ENCODE measurements at regions not wholly inside any gene's neighbourhood (a gene's known extent, or its start where the extent isn't known, plus 50 kb on each side); places are given as distances from the start of the nearest gene placed in this dataset.

DNA sequence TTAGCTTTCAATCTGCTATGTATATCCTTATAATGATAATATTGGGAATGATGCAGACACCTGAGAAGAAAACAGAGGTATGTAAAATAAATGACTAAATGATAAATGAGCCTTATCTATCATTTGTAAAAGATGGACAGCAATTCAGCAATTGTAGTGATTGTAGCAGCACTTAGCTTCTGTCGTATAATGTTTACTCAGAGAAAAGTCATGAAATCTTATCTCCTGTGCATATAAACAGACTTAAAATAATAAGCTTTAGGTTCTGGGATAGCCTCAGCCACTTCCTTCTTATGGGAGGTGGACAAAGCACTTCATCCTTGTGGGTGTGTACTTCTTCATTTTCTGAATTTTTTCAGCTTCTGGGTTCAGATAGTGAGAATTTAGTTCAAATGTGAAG, 324.8 kb upstream of the MAP3K7 start:
- Histone ChIP-seq H3K4me3 (no peak overlapping the region), H3K4me2 (no peak overlapping the region), H3K4me1 (no peaks in the 10 kb centered on the region), H4K20me1 (no peaks in the 10 kb centered on the region), H3K36me3 (no peaks in the 10 kb centered on the region), H3K9ac (no peak overlapping the region), H3K9me3 (replicated peaks in 1 of 11) (peaks cover 9 to 17% (median 12%) of the 10 kb centered on the region in 11 experiments; a peak in 20 of 22 replicates), H3K27ac (no peak overlapping the region), H3K27me3 (no peaks in the 10 kb centered on the region)
- no peak for TF ChIP-seq Cebpa-rat (IDR thresholded peaks at IDR 0.05)

GRCh38 chr6:90910893-90911292, 324.0 kb upstream of the MAP3K7 start:
- Histone ChIP-seq H3K27me3 (no peaks in the 10 kb centered on the region), H3K4me2 (no peak overlapping the region), H3K27ac (no peak overlapping the region), H3K36me3 (no peaks in the 10 kb centered on the region), H3K9me3 (replicated peaks in 1 of 11) (peaks cover 8 to 11% (median 10%) of the 10 kb centered on the region in 11 experiments; a peak in 20 of 22 replicates), H3K4me3 (no peak overlapping the region), H3K4me1 (no peaks in the 10 kb centered on the region), H4K20me1 (no peaks in the 10 kb centered on the region), H3K9ac (no peak overlapping the region)
- TF ChIP-seq Cebpa-rat (IDR thresholded peaks at IDR 0.05) = no peak

DNA sequence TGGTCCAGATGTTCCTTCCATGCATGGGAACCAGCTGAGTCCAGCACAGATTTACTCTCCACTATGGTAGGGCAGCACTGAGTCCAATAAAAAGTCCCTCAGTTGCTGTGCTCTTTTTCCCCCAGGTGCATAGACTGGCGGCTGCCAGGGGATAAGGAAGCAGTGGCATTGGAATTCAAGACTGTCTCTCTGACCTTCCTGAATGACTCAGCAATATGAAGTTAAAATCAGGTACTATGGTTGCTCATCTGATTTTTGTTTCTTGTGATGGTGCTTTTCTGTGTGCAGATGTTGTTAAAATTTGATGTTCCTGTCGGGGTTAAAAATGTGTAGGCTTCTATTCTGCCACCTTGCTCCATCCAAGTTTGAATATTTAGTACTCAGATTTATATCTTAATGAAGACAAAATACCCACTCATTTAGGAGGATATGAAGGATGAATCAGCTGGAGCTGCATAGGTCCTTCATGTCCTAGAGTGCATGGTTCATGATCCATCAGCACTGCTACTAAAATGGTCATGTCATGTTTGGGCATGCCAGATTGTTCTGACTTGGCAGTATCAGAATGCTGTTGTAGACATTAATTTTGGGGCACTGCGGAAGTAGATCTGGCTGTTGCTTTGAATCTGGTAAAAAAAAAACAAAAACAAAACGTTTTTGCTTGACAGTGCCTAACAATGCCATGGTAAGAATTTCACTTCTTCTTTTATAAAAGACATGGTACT, 321.2 kb upstream of the MAP3K7 start:
- no peaks in the 10 kb centered on the region for H3K9me3 ChIP-seq (replicated peaks in 1 of 11)
- H4K20me1 ChIP-seq = no peaks in the 10 kb centered on the region
- no peak for TF ChIP-seq Cebpa-rat (IDR thresholded peaks at IDR 0.05)

DNA sequence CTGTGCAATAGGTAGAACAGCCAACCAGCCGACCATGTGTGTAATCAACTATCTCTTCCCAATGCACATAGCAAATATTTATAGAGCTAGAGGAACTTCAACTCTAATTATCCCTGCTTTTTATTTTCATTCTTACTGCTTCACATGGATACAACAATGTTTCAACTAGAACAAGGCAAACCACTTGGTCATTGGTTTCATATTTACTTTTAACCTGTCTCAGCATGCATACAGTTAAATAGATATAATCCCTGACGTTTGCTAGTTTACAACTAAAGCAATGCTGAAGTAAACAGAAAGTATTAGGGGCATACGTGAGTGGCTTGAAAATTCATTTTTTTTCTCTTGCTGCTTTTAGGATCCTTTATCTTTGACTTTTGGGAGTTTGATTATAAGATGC, 318.5 kb upstream of the MAP3K7 start:
- Histone ChIP-seq H3K36me3 (no peaks in the 10 kb centered on the region), H3K4me1 (no peaks in the 10 kb centered on the region), H3K27me3 (no peaks in the 10 kb centered on the region), H4K20me1 (no peaks in the 10 kb centered on the region), H3K9ac (no peak overlapping the region), H3K4me2 (no peak overlapping the region), H3K4me3 (no peak overlapping the region), H3K27ac (no peak overlapping the region), H3K9me3 (replicated peaks in 1 of 11) (no peaks in the 10 kb centered on the region)
- TF ChIP-seq Cebpa-rat (IDR thresholded peaks at IDR 0.05) = no peak

More for the DNA sequence above, 321.2 kb upstream of the MAP3K7 start:
- Histone ChIP-seq H3K27ac (no peak overlapping the region), H3K36me3 (no peaks in the 10 kb centered on the region), H3K4me3 (no peak overlapping the region), H3K4me2 (no peak overlapping the region), H3K9ac (no peak overlapping the region), H3K4me1 (no peaks in the 10 kb centered on the region), H3K27me3 (no peaks in the 10 kb centered on the region)

DNA sequence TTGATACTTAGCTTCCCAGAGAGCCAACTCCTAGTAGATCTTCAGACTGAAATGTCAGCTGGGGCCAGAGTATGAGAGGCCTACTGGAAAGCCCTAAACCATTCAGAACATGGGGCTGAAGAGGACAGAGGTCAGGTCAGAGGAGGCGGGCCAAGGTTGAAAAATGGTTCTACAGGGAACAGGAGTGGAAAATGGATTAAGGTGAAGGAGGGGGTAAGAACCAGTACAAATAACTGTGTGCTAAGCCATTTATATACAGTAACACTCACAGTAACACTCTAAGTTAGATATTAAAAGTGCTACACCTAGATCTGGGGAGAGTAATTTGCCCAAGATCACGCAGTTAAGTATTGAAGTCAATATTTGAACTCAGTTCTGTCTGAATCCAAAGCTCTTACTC, 313.2 kb upstream of the MAP3K7 start:
- Histone ChIP-seq H3K4me3 (no peak overlapping the region), H3K9me3 (replicated peaks in 1 of 11) (no peaks in the 10 kb centered on the region), H3K9ac (no peak overlapping the region), H3K27ac (no peak overlapping the region), H3K27me3 (no peaks in the 10 kb centered on the region), H3K36me3 (no peaks in the 10 kb centered on the region), H3K4me1 (no peaks in the 10 kb centered on the region), H3K4me2 (no peak overlapping the region), H4K20me1 (no peaks in the 10 kb centered on the region)
- no peak for TF ChIP-seq Cebpa-rat (IDR thresholded peaks at IDR 0.05)

DNA sequence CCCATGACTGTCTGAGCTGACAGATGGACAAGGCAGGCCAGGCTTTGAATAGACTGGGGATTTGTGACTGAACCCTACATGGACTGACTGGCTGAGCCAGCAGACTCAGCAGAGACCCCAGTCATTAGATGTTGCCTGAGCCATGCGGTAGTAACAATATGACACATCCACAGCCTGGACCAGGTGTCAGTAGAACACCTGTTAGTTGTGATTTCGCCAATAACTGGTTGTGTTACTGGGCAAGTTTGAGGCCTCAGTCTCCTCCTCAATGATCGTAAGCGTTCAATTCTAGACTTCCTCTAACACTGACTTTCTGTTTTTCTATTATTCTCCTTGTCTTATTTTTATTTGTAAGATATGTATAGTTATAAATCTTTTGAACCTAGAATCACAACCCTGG, 311.9 kb upstream of the MAP3K7 start:
- no peaks in the 10 kb centered on the region for H3K27me3 ChIP-seq
- H3K9me3 ChIP-seq (replicated peaks in 1 of 11) = no peaks in the 10 kb centered on the region
- H4K20me1 ChIP-seq = no peaks in the 10 kb centered on the region
- no peaks in the 10 kb centered on the region for H3K4me1 ChIP-seq
- H3K36me3 ChIP-seq = no peaks in the 10 kb centered on the region
- H3K4me3 ChIP-seq = no peak overlapping the region
- H3K9ac ChIP-seq = no peak overlapping the region
- TF ChIP-seq Cebpa-rat (IDR thresholded peaks at IDR 0.05) = no peak
- no peak overlapping the region for H3K4me2 ChIP-seq
- no peak overlapping the region for H3K27ac ChIP-seq

- Histone ChIP-seq H3K4me2 (no peak overlapping the region), H3K4me3 (no peak overlapping the region), H3K27ac (no peak overlapping the region), H3K36me3 (no peaks in the 10 kb centered on the region), H4K20me1 (no peaks in the 10 kb centered on the region), H3K9ac (no peak overlapping the region), H3K27me3 (no peaks in the 10 kb centered on the region), H3K4me1 (no peaks in the 10 kb centered on the region), H3K9me3 (replicated peaks in 1 of 11) (no peaks in the 10 kb centered on the region)
- no peak for TF ChIP-seq Cebpa-rat (IDR thresholded peaks at IDR 0.05)
Observed at GRCh38 chr6:90896075-90896547, 309.2 kb upstream of the MAP3K7 start.

GRCh38 chr6:90895299-90896074, 308.6 kb upstream of the MAP3K7 start:
- TF ChIP-seq Cebpa-rat (IDR thresholded peaks at IDR 0.05) = no peak
- Histone ChIP-seq H3K4me2 (no peak overlapping the region), H3K27ac (no peak overlapping the region)

DNA sequence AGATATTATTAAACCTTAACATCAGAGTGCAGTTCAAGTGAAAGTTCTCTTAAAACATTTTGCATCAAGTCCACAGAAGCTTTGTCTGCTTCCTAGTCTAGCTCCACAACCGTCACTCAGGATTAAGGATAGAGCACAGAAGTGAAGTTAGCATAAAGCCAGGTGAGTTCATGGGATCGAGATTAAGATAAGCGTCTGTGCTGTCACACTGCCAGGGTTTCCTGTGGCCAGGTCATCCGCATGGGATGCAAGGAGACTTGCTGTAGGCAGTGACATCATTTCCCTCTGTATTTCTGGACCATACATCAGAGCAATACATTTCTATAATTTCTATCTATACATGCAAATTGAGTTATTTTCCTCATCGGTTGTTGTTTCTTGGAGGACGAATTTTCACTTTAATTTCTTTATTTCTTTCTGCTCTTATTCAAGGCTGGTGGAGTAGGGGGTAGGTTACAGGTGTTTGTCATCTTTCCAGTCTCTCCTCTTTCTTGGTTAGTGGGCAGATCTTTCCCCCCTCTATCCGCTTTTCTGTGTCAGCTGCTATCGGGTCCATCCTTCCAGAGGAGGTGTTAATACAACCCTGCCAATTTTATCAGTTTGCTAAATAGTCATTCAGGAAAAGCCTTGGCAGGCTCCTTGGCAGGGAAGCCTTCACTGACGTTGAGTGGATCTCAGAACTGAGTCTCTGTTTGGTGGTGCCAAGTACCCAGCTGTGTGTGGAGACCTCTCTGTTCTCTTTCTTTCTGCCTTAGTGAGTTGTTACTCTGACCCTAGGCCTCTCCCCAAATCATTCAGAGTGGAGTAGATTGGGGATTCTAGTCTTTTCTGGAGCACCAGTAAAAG, 307.6 kb upstream of the MAP3K7 start:
- Histone ChIP-seq H3K9me3 (replicated peaks in 1 of 11) (no peaks in the 10 kb centered on the region), H4K20me1 (no peaks in the 10 kb centered on the region), H3K27me3 (no peaks in the 10 kb centered on the region), H3K4me3 (no peak overlapping the region), H3K4me1 (no peaks in the 10 kb centered on the region), H3K36me3 (no peaks in the 10 kb centered on the region), H3K27ac (no peak overlapping the region), H3K4me2 (no peak overlapping the region), H3K9ac (no peak overlapping the region)
- TF ChIP-seq Cebpa-rat (IDR thresholded peaks at IDR 0.05) = no peak

More at GRCh38 chr6:90895299-90896074, 308.6 kb upstream of the MAP3K7 start:
- no peaks in the 10 kb centered on the region for H3K4me1 ChIP-seq
- H3K9ac ChIP-seq = no peak overlapping the region
- H4K20me1 ChIP-seq = no peaks in the 10 kb centered on the region
- no peak overlapping the region for H3K4me3 ChIP-seq
- H3K36me3 ChIP-seq = no peaks in the 10 kb centered on the region
- H3K27me3 ChIP-seq = no peaks in the 10 kb centered on the region
- no peaks in the 10 kb centered on the region for H3K9me3 ChIP-seq (replicated peaks in 1 of 11)

All from BLaER1 treated with 17β-estradiol and CSF1 and Interleukin-3, amounts not matched to agents 10 nM and 100 nM (cell line).